PC-3 (cell line): ENCODE measurements at regions not wholly inside any gene's neighbourhood (a gene's known extent, or its start where the extent isn't known, plus 50 kb on each side); places are given as distances from the start of the nearest gene placed in this dataset.

Source experiments
- EZH2 ChIP-seq: fragments of 300-600 bp; sonication (generic); IDR thresholded peaks from one replicate; pipeline ENCODE4 v1.6.1; 2017; ENCODE audit warnings: antibody characterized with exemption, mild to moderate bottlenecking, low read length; ENCODE audit not compliant: unreplicated experiment
- EZH2phosphoT487 ChIP-seq: fragments of 300-600 bp; sonication (generic); IDR thresholded peaks from 2 replicates; pipeline ENCODE4 v1.6.1; 2018; ENCODE audit warnings: mild to moderate bottlenecking, antibody characterized with exemption, low read length, borderline replicate concordance
- TF ChIP-seq, protein P1 (sequence below): fragments of 300-600 bp; sonication (generic); conservative IDR thresholded peaks from 2 replicates; pipeline ENCODE4 v1.5.1; 2017; ENCODE audit warnings: antibody characterized with exemption, low read depth, mild to moderate bottlenecking, low read length

- TF ChIP-seq, protein P1, sequence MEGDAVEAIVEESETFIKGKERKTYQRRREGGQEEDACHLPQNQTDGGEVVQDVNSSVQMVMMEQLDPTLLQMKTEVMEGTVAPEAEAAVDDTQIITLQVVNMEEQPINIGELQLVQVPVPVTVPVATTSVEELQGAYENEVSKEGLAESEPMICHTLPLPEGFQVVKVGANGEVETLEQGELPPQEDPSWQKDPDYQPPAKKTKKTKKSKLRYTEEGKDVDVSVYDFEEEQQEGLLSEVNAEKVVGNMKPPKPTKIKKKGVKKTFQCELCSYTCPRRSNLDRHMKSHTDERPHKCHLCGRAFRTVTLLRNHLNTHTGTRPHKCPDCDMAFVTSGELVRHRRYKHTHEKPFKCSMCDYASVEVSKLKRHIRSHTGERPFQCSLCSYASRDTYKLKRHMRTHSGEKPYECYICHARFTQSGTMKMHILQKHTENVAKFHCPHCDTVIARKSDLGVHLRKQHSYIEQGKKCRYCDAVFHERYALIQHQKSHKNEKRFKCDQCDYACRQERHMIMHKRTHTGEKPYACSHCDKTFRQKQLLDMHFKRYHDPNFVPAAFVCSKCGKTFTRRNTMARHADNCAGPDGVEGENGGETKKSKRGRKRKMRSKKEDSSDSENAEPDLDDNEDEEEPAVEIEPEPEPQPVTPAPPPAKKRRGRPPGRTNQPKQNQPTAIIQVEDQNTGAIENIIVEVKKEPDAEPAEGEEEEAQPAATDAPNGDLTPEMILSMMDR = no peak
- TF ChIP-seq EZH2 (no peak), EZH2phosphoT487 (no peak)
These were observed 61.9 kb upstream of the VASH1 start for GRCh38 chr14:76699209-76699938.
